Urothelium cell line (cell line): ENCODE measurements at regions not wholly inside any gene's neighbourhood (a gene's known extent, or its start where the extent isn't known, plus 50 kb on each side); places are given as distances from the start of the nearest gene placed in this dataset.
A peak's percentile ranks its signal among the peaks of the same experiment; 100 is the strongest.

Experiments used
- DNase-seq: peaks from one replicate; pipeline ENCODE4 v3.0.0; 2011; ENCODE audit warnings: low spot score, mixed read lengths
- FAIRE-seq: peaks from 2 replicates; lab custom pipeline; 2011; peaks lifted over from hg19 to GRCh38; lab: Jason Lieb, UNC

GRCh38 chr1:201653883-201654282 is 115.0 kb downstream of the NAV1 start:
- no peak for FAIRE-seq
- no peak for DNase-seq

- FAIRE-seq (no peak), DNase-seq (no peak)
These were observed 116.3 kb downstream of the NAV1 start for GRCh38 chr1:201655243-201655642.

- FAIRE-seq (no peak), DNase-seq (no peak)
These were observed 117.0 kb downstream of the NAV1 start for GRCh38 chr1:201655910-201656309.

GRCh38 chr1:201656311-201657032 is 117.5 kb downstream of the NAV1 start:
- DNase-seq (no peak), FAIRE-seq (no peak)

- no peak for FAIRE-seq
- DNase-seq, result no peak
These were observed 120.6 kb downstream of the NAV1 start for GRCh38 chr1:201659572-201659971.

- FAIRE-seq, result no peak
- no peak for DNase-seq
These were observed 122.2 kb downstream of the NAV1 start for GRCh38 chr1:201660931-201661822.

- FAIRE-seq (no peak), DNase-seq (no peak)
These were observed 123.0 kb downstream of the NAV1 start for GRCh38 chr1:201661823-201662359.

GRCh38 chr1:201662646-201663045 is 123.7 kb downstream of the NAV1 start:
- FAIRE-seq (no peak), DNase-seq (no peak)

GRCh38 chr1:201663491-201664113 is 124.7 kb downstream of the NAV1 start:
- FAIRE-seq (no peak), DNase-seq (no peak)

GRCh38 chr1:201665036-201665435 is 126.1 kb downstream of the NAV1 start:
- no peak for FAIRE-seq

GRCh38 chr1:201666102-201666501 is 127.2 kb downstream of the NAV1 start:
- FAIRE-seq, result no peak
- no peak for DNase-seq

More at GRCh38 chr1:201665036-201665435, 126.1 kb downstream of the NAV1 start:
- DNase-seq, result no peak

- FAIRE-seq, result no peak
- DNase-seq, result no peak
These were observed 127.7 kb downstream of the NAV1 start for GRCh38 chr1:201666645-201667044.

- no peak for DNase-seq
- FAIRE-seq, result no peak
These were observed 128.6 kb downstream of the NAV1 start for GRCh38 chr1:201667479-201667878.

- DNase-seq (no peak), FAIRE-seq (peak; percentile 76)
These were observed 131.6 kb downstream of the NAV1 start for GRCh38 chr1:201670517-201670916.

- DNase-seq (no peak), FAIRE-seq (no peak)
These were observed 133.8 kb downstream of the NAV1 start for GRCh38 chr1:201672685-201673084.

GRCh38 chr1:201673093-201673492 is 134.2 kb downstream of the NAV1 start:
- DNase-seq (no peak), FAIRE-seq (no peak)

- FAIRE-seq (no peak), DNase-seq (no peak)
These were observed 135.0 kb downstream of the NAV1 start for GRCh38 chr1:201673915-201674314.

GRCh38 chr1:201675143-201675542 is 136.2 kb downstream of the NAV1 start:
- DNase-seq, result no peak

GRCh38 chr1:201676197-201676596 is 137.3 kb downstream of the NAV1 start:
- FAIRE-seq (no peak), DNase-seq (no peak)

More at GRCh38 chr1:201675143-201675542, 136.2 kb downstream of the NAV1 start:
- FAIRE-seq, result no peak

- DNase-seq (no peak), FAIRE-seq (no peak)
These were observed 137.7 kb downstream of the NAV1 start for GRCh38 chr1:201676641-201677040.
